AML-193 (cell line): ENCODE measurements at regions not wholly inside any gene's neighbourhood (a gene's known extent, or its start where the extent isn't known, plus 50 kb on each side); places are given as distances from the start of the nearest gene placed in this dataset.

ENCODE experiments used
- DNase-seq, 2 experiments: peaks; one replicate each; lab custom pipeline; 2025; lab: John Stamatoyannopoulos, UW

GRCh38 chr22:48051796-48052620 lies 1289.6 kb downstream of the TBC1D22A start:
- no peak for DNase-seq

- DNase-seq = no peak
Observed at GRCh38 chr22:48050836-48051235, 1288.4 kb downstream of the TBC1D22A start.

DNA sequence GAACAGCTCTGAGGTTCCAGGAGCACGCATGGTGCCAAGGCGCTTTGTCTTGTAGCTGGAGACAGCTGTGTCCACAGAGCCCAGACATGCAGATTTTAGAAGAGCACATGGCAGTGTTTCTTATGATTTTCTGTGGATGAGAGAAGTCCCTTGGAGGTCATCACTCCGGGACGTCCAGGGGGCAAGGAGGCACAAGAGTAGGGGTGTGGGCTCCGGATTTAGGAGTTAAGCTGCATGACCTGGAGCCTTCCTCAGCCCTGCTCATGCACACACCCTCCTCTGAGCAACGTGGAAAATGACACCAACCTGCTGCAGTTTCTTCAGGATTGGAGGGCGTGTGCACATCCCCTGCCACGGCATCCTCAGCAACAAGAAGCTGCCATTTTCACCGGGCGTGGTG lies 1286.7 kb downstream of the TBC1D22A start:
- DNase-seq = no peak

GRCh38 chr22:48047722-48048500 lies 1285.5 kb downstream of the TBC1D22A start:
- no peak for DNase-seq

DNA sequence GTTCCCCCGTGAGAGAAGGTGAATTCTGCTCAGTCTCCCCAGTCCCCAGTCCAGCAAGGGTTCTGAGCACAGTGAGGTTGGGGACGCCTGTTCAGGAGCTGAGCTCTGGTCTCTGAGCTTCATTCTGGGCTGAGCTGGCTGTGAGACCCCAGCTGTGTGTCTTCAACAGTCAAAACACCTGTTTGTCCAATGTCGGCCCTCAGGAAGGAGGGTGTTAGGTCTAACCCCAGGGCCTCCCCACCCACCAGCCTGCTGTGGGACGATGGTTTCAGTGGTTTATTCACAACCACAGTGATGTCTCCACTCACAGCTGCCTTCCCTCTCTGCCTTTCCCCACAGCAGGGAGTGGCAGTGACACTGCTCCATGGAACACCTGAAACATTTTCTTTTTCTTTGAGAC lies 1282.9 kb downstream of the TBC1D22A start:
- no peak for DNase-seq

GRCh38 chr22:48044487-48045060 lies 1282.1 kb downstream of the TBC1D22A start:
- DNase-seq = no peak

GRCh38 chr22:48043581-48043980 lies 1281.1 kb downstream of the TBC1D22A start:
- DNase-seq = no peak

DNA sequence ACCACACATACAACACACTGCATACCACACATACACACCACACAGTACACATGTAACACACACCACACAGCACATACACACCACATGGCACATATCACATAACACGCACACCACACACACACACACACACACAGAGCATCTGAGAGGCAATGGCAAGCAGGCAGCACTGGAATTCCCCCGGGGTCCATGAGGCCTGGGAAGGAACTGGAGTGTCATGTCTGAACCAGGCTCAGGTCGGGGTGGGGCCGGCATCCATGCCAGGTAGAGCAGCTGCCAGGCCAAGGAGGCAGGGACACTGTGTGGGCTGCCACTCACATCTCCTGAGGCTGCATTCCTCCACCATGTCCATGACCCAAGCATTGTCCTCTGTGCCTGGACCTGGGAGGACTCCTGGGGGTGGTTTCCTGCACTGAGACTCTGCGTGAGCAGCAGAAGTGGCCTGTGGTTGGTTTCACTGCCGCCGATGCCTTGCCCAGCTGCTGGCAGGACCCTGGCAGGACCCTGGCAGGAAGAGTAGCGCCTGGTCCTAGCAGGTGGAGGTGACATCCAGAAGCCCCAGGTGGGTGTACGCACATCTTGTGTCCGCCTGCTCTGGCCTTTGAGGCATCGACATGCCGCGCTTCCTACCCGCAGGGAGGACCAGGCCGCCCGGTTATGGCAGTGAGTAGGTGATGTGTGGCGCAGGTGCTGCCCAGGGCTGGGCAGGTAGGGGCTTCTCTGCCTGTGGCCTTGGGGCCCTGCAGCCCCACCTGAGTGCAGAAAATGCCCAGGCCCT lies 1280.4 kb downstream of the TBC1D22A start:
- DNase-seq = no peak

DNA sequence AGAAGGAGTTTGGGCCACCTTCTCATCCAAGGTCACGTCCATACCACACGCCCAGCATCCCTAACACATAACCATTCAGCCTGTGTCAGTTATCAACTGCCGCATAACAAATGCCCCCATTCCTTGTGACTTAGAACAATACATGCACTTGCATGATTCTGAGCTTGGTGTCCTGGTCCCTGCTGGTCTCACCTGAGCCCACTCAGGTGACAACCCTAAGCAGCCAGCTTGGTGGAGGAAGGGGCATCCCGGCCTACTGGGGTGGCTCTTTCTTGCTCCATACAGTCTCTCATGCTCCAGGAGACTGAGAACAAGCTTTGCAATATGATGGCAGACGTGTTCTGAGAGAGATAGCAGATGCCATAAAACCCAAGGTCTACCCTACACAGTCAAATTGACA lies 1276.9 kb downstream of the TBC1D22A start:
- DNase-seq = no peak

- no peak for DNase-seq
Observed at GRCh38 chr22:48037618-48038017, 1275.2 kb downstream of the TBC1D22A start.

- no peak for DNase-seq
Observed at GRCh38 chr22:48035897-48036296, 1273.4 kb downstream of the TBC1D22A start.

GRCh38 chr22:48031589-48031988 lies 1269.1 kb downstream of the TBC1D22A start:
- DNase-seq = no peak

DNA sequence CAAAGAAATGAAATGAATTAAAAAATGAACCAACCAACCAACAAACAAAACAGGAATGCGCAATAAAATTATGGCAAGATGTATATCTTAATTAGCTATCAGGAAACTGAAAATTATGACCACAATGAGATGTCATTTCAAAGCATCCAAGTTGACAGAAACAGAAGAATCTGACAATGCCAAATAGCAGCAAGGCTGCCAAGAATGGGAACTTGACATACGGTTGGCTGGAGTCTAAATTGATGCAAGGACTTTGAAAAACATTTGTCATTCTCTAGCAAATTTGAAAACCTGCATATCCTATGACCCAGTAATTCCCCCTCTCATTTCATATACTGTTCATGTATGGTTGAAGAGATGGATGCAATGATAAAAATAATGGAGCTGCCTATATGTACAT lies 1262.6 kb downstream of the TBC1D22A start:
- DNase-seq = no peak

GRCh38 chr22:48021991-48022401 lies 1259.5 kb downstream of the TBC1D22A start:
- DNase-seq = no peak

DNA sequence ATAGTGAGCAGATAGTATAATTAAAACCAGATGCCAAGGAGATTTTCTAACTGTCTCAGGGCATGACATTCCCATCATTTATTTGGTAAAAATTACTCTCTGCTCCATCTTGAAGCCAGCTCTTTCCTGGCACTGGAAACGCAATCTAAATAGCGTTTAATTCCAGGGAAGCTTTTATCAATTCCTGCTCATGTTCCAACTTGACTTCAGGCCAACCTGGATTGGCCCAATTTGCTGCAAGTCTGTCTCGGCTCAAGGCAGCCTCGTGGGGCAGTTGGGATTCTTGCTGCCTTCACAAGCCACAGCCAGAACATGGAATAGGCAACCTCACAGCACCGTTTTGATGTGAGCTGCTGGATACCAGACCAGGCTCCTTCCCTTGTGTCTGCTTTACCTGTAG lies 1255.9 kb downstream of the TBC1D22A start:
- no peak for DNase-seq

GRCh38 chr22:48015701-48016100 lies 1253.3 kb downstream of the TBC1D22A start:
- DNase-seq = no peak

GRCh38 chr22:48004936-48005335 lies 1242.5 kb downstream of the TBC1D22A start:
- no peak for DNase-seq

GRCh38 chr22:48004038-48004437 lies 1241.6 kb downstream of the TBC1D22A start:
- no peak for DNase-seq

DNA sequence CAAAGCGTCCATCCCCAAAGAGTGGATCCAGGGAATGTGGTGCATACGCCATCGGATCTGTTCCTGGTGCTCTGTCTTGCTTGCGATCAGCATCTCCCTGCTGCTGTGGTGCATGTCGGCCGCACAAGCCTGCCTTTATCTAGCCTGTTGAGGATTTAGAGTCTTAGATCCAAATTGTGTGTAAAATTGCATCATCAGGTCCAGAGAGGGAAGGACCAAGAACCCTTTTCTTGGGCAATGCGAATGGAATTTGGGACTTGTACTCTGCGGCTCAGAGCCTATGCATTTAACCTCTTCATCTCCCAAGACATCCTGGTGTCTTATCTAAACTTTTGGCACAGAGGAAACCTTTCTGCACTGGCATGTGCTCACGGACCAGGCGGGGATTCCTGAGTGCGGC lies 1238.7 kb downstream of the TBC1D22A start:
- DNase-seq = no peak

DNA sequence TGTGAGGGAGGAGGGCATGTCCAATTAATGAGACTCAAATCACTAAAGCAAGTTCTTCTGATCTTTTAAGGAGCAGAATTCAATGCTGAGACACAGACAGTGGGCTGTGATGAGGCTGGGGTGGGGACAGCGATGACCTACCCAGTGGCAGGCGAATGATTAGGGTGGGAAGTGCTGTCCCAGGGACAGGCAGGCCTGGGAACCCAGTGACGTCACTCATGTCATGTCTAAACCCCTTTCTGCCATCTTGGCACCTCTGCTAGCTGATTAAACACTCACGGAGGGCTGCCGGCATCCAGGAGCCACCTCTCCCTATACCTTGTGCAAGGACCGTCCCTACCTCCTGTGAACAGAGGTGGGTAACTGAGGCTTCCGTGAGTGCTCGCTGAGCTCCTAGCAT lies 1235.2 kb downstream of the TBC1D22A start:
- DNase-seq = no peak

- DNase-seq = no peak
Observed at GRCh38 chr22:47997052-47997590, 1234.7 kb downstream of the TBC1D22A start.

GRCh38 chr22:47996446-47996857 lies 1234.0 kb downstream of the TBC1D22A start:
- DNase-seq = no peak
